ENCODE measurements at regions not wholly inside any gene's neighbourhood (a gene's known extent, or its start where the extent isn't known, plus 50 kb on each side); places are given as distances from the start of the nearest gene placed in this dataset.

- TF ChIP-seq EZH2 (IDR thresholded peaks at IDR 0.05) (no peak), POLR2AphosphoS5 (IDR thresholded peaks at IDR 0.05; ENCODE audit: borderline replicate concordance, low read depth, low read length) (no peak)
These were observed 120.3 kb upstream of the OGFRL1 start for GRCh38 chr6:71168233-71168765.
